ENCODE measurements at regions not wholly inside any gene's neighbourhood (a gene's known extent, or its start where the extent isn't known, plus 50 kb on each side); places are given as distances from the start of the nearest gene placed in this dataset.
"Not testable (repeated sequence)": the region's sequence is repeated elsewhere in the genome, so short reads cannot be mapped to it uniquely, and the experiment has no call there.

GRCh38 chr5:104513640-104514072 is 951.1 kb upstream of the NUDT12 start:
- Mint-ChIP-seq H3K27me3 (no peaks in the 10 kb centered on the region), H3K9me3 (peaks cover 10 to 33% (median 17%) of the 10 kb centered on the region in 9 donors), H3K27ac (no peak overlapping the region), H3K4me3 (no peak overlapping the region), H3K36me3 (no peaks in the 10 kb centered on the region), H3K4me1 (no peaks in the 10 kb centered on the region)
- ATAC-seq (no peak), DNase-seq (no peak)
- POLR2A ChIA-PET: no interaction called here

DNA sequence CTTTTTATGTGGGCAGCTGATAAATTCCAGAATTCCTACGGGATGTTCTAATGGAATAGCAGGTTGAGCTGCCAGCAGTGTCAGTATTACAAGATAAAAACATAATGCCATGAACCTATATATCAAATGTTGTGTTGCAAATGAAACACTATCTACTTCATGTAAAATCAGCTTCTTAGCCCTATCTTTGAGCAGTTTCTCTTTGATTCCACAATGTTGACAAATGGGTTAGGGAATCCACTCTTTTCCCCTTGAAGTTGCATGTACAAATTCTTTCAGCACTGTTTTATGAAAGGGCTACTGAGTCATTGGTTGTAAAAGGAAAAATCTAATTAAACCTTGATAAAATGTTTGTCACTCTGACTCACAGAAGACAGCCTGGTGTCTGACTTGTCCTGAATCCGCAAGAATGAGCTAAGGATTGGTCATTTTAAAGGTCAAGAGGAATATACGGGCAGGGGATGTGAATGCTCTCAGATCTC is 950.6 kb upstream of the NUDT12 start:
- Mint-ChIP-seq H3K4me3 (no peak overlapping the region), H3K27me3 (no peaks in the 10 kb centered on the region), H3K9me3 (peaks cover 11 to 38% (median 22%) of the 10 kb centered on the region in 9 donors), H3K36me3 (no peaks in the 10 kb centered on the region), H3K27ac (no peak overlapping the region), H3K4me1 (no peaks in the 10 kb centered on the region)
- POLR2A ChIA-PET: no interaction called here
- ATAC-seq: no peak
- no peak for DNase-seq

DNA sequence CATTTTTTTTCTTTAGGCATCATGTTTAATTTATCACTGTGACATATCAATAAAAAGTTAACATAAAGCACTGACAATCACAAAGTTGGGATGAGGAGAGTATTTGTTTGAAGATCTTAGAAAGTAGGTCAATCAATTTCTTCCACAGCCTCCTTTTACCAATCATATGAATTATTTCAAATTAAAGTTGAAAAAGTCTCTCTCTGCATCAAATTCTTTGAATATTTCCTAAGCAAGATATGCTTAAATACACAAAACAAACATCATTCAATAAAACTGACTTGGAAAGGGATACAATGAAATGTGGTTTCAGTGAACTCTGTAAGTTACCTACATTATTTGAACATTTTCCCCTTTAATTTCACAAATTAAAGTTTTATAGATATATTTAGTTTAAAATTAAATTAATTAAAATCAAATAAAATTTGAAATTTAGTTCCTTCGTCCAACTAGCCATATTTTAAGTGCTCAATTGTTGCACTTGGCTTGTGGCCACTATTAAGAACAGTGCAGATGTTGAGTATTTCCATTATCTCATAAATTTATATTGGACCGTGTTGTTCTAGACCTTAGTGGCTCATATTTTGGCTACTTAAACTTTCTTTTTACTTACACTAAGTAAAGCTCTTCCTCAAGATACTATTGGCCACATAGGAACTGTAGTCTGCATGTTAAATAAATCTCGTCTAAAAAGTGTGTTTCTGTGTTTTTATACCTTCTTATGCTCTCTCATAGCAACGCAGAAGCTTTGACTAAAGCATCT is 949.7 kb upstream of the NUDT12 start:
- POLR2A ChIA-PET: no interaction called here
- ATAC-seq (no peak), DNase-seq (no peak)
- Mint-ChIP-seq H3K27me3 (no peaks in the 10 kb centered on the region), H3K27ac (no peak overlapping the region), H3K36me3 (no peaks in the 10 kb centered on the region), H3K4me1 (no peaks in the 10 kb centered on the region), H3K9me3 (peaks cover 11 to 39% (median 23%) of the 10 kb centered on the region in 9 donors), H3K4me3 (no peak overlapping the region)

GRCh38 chr5:104498281-104498680 is 935.7 kb upstream of the NUDT12 start:
- no peak overlapping the region for H3K27ac Mint-ChIP-seq
- ATAC-seq (no peak), DNase-seq (no peak)
- POLR2A ChIA-PET: no interaction called here
- H3K36me3 Mint-ChIP-seq: no peaks in the 10 kb centered on the region
- no peaks in the 10 kb centered on the region for H3K27me3 Mint-ChIP-seq
- H3K4me1 Mint-ChIP-seq: no peaks in the 10 kb centered on the region
- no peak overlapping the region for H3K4me3 Mint-ChIP-seq
- peaks cover 2 to 30% (median 11%) of the 10 kb centered on the region in 9 donors for H3K9me3 Mint-ChIP-seq

GRCh38 chr5:104494083-104494482 is 931.5 kb upstream of the NUDT12 start:
- Mint-ChIP-seq H3K27ac (no peak overlapping the region), H3K4me1 (no peaks in the 10 kb centered on the region), H3K36me3 (no peaks in the 10 kb centered on the region), H3K9me3 (peaks cover 1 to 11% (median 5%) of the 10 kb centered on the region in 9 donors), H3K27me3 (no peaks in the 10 kb centered on the region), H3K4me3 (no peak overlapping the region)
- POLR2A ChIA-PET: no interaction called here
- ATAC-seq: no peak
- no peak for DNase-seq

DNA sequence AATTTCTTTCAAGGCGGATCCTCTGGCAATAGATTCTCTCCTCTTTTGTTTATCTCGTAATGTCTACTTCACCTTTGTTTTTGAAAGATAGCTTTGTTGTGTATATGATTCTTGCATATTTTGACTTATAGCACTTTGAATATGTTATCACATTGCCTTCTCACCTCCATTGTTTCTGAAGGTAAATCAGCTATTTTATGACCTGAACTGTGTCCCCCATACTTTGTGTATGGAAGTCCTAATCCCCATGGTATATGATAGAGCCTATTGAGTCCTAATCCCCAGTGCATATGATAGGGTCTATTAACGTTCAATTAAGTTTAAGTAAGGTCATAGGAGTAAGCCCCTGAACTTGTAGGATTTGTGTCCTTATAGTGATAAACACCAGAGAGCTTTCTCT is 910.2 kb upstream of the NUDT12 start:
- Mint-ChIP-seq H3K36me3 (peaks cover 0 to 8% (median 0%) of the 10 kb centered on the region in 3 donors), H3K9me3 (peaks cover 0 to 44% (median 12%) of the 10 kb centered on the region in 9 donors), H3K27me3 (no peaks in the 10 kb centered on the region), H3K27ac (no peak overlapping the region), H3K4me1 (no peaks in the 10 kb centered on the region), H3K4me3 (no peak overlapping the region)
- no peak for DNase-seq
- ATAC-seq: no peak
- POLR2A ChIA-PET: no interaction called here

DNA sequence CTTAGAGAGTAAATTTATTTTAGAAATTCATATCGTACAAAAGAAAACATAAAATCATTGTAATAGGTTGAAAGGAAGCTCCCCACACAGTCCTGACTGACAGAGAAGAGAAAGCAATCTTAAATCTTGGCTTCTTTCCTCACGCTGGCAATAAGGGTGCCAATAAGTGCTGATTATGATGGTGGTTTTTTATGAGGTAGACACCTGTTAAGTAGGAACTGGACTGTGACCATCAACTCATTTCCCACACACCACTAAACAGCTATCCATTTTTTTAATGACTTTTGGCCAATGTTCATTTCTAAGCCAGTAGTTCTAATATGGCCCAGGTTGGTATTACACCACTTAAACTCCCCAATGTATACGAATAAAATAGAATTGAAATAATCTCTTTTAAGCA is 893.5 kb upstream of the NUDT12 start:
- DNase-seq: no peak
- Mint-ChIP-seq H3K4me1 (no peaks in the 10 kb centered on the region), H3K36me3 (peaks cover 0 to 6% (median 0%) of the 10 kb centered on the region in 3 donors), H3K4me3 (no peak overlapping the region), H3K9me3 (peaks cover 2 to 20% (median 10%) of the 10 kb centered on the region in 9 donors), H3K27me3 (no peaks in the 10 kb centered on the region), H3K27ac (no peak overlapping the region)
- POLR2A ChIA-PET: no interaction called here
- ATAC-seq: no peak

DNA sequence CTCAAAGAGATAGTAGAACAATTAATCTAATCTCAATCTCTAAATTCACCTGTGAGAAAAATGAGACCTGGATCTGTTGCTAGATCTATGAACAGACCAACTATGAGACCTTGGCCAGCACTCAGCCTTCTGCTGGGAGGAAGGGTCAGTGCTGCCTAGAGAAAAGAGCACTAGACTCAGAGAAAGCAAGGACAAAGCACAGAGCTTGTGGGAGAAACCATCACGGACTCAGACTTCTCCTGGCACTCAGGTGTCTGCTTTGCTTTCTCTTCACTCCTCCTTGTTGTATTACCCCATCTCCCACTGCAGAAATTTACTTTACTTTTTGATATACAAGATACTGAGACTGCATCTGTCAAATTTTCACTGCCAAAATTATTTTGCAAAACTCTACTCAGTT is 890.0 kb upstream of the NUDT12 start:
- POLR2A ChIA-PET: no interaction called here
- Mint-ChIP-seq H3K9me3 (peaks cover 2 to 20% (median 10%) of the 10 kb centered on the region in 9 donors), H3K4me1 (no peaks in the 10 kb centered on the region), H3K27me3 (no peaks in the 10 kb centered on the region), H3K4me3 (no peak overlapping the region), H3K36me3 (peaks cover 0 to 6% (median 0%) of the 10 kb centered on the region in 3 donors), H3K27ac (no peak overlapping the region)
- DNase-seq: no peak
- no peak for ATAC-seq

- H3K27me3 Mint-ChIP-seq, POLR2A ChIA-PET, H3K36me3 Mint-ChIP-seq, DNase-seq, H3K4me3 Mint-ChIP-seq, H3K4me1 Mint-ChIP-seq, H3K27ac Mint-ChIP-seq, ATAC-seq: not testable (repeated sequence)
- peaks cover under 1 to 20% (median 9%) of the 10 kb centered on the region in 9 donors for H3K9me3 Mint-ChIP-seq
Observed at GRCh38 chr5:104451911-104452310, 889.3 kb upstream of the NUDT12 start.

DNA sequence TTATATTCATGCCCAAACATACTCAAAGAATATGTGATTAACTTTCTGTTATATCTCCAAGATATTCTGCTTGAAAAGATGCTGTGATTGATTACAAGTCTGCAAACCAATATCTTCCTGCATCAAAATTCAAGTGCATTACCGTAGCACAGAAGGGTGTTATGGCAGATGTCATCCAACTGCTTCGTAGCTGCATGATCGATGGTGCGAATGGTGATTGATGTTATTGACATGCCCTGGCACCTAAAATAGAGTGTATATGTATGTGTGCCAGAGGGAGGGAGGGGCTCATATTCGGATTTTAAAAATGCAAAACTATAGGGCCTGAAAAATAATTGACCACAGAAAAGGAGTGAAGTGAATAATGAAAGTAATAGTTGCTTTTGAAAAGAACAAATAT is 882.1 kb upstream of the NUDT12 start:
- POLR2A ChIA-PET: no interaction called here
- Mint-ChIP-seq H3K9me3 (peaks cover 0 to 18% (median 5%) of the 10 kb centered on the region in 9 donors), H3K27ac (no peak overlapping the region), H3K4me1 (no peaks in the 10 kb centered on the region), H3K27me3 (no peaks in the 10 kb centered on the region), H3K36me3 (no peaks in the 10 kb centered on the region), H3K4me3 (no peak overlapping the region)
- ATAC-seq (no peak), DNase-seq (no peak)

DNA sequence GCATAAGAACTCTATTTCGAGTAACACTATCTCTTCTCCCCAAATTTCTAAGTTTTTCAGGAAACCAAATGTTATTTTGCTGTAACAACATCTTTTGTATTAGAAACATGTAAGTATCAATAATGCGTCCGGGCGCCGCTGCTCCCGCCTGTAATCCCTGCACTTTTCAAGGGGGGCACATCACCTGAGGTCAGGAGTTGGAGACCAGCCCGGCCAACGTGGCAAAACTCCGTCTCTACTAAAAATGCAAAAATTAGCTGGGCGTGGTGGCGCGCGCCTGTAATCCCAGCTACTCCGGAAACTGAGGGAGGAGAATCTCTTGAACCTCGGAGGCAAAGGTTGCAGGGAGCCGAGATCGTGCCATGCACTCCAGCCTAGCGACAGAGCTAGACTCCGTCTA is 881.1 kb upstream of the NUDT12 start:
- no peak for ATAC-seq
- Mint-ChIP-seq H3K4me3 (no peak overlapping the region), H3K36me3 (no peaks in the 10 kb centered on the region), H3K4me1 (no peaks in the 10 kb centered on the region), H3K27me3 (no peaks in the 10 kb centered on the region), H3K27ac (no peak overlapping the region), H3K9me3 (peaks cover 0 to 18% (median 2%) of the 10 kb centered on the region in 9 donors)
- no peak for DNase-seq
- POLR2A ChIA-PET: no interaction called here

DNA sequence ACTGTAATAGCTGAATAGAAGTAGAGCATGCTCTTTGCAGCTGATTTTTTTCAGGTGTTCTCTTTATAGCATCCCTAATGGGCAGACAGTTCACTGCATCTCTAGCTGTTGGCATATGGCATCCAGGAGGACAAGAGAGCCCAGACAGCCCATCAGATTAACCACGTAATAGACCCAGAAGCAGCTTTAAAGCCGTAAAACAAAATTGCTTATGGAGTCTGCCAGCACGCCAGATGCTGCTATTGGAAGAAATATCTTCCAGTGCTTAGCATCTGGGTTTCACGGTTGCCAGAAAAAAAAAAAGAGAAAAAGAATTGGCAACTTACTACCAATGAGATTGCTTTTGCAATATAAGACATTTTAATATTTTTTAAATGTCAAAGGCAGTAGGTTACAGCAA is 869.4 kb upstream of the NUDT12 start:
- no peak for DNase-seq
- POLR2A ChIA-PET: no interaction called here
- no peaks in the 10 kb centered on the region for H3K4me1 Mint-ChIP-seq
- no peaks in the 10 kb centered on the region for H3K27me3 Mint-ChIP-seq
- no peaks in the 10 kb centered on the region for H3K36me3 Mint-ChIP-seq
- ATAC-seq: no peak
- no peak overlapping the region for H3K4me3 Mint-ChIP-seq
- peaks cover 0 to 13% (median 2%) of the 10 kb centered on the region in 9 donors for H3K9me3 Mint-ChIP-seq
- no peak overlapping the region for H3K27ac Mint-ChIP-seq

DNA sequence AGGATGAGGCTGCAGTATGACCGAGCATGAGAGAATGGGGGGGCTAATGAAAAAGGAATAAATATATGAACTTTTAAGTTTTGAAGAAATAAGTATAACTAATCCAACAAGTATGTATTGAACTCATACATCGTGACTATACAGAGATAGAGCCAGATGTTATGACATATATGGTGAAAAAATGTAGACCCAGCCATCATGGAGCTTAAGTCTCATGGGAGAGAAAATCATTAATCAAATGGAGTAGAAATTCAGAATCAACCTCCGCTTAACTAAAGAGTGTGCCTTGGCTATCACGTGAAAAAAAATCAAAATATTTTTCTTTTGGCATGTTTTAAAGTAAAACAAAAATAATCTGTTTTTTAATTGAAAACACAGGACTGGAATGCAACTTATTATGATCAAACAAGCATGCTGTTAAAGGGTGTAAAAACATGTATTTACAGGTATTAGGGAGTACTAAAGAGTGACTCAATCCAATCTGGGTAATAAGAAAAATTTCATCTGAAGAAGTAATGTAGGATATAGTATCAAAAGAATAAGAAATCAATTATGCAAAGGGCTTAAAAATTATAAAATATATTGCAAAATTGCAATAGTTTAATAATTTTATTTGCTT is 868.5 kb upstream of the NUDT12 start:
- no peaks in the 10 kb centered on the region for H3K36me3 Mint-ChIP-seq
- DNase-seq (no peak), ATAC-seq (no peak)
- H3K9me3 Mint-ChIP-seq: peaks cover 0 to 13% (median 1%) of the 10 kb centered on the region in 9 donors
- POLR2A ChIA-PET: no interaction called here
- H3K4me1 Mint-ChIP-seq: no peaks in the 10 kb centered on the region
- H3K27me3 Mint-ChIP-seq: no peaks in the 10 kb centered on the region
- no peak overlapping the region for H3K4me3 Mint-ChIP-seq
- H3K27ac Mint-ChIP-seq: no peak overlapping the region

All from naive thymus-derived CD8-positive, alpha-beta T cell (primary cell).